Stimulated activated memory B cell treated with anti-CD40 and anti-IgM and Interleukin-4, amounts not matched to agents 10 μg/mL and 1 μg/mL and 100 μg/mL, for 72 hours (primary cell): ENCODE measurements at regions not wholly inside any gene's neighbourhood (a gene's known extent, or its start where the extent isn't known, plus 50 kb on each side); places are given as distances from the start of the nearest gene placed in this dataset.
"Not testable (repeated sequence)": the region's sequence is repeated elsewhere in the genome, so short reads cannot be mapped to it uniquely, and the experiment has no call there.

Source experiments
- ATAC-seq: fragments of 150-1000 bp; cut with Tn5 transposase; 2 replicates; pipeline ENCODE4 v1.10.0; 2021
- H3K27ac Mint-ChIP-seq: one replicate; pipeline ENCODE4 v1.8.0; 2022; ENCODE audit warnings: mild to moderate bottlenecking, mixed read lengths
- H3K27me3 Mint-ChIP-seq: one replicate; pipeline ENCODE4 v1.8.0; 2022; ENCODE audit warnings: mixed read lengths
- H3K36me3 Mint-ChIP-seq: one replicate; pipeline ENCODE4 v1.8.0; 2022; ENCODE audit warnings: mixed read lengths
- H3K4me1 Mint-ChIP-seq: one replicate; pipeline ENCODE4 v1.8.0; 2022; ENCODE audit warnings: mixed read lengths
- H3K4me3 Mint-ChIP-seq: one replicate; pipeline ENCODE4 v1.8.0; 2022; ENCODE audit warnings: mild to moderate bottlenecking, moderate library complexity, mixed read lengths
- H3K9me3 Mint-ChIP-seq: one replicate; pipeline ENCODE4 v1.8.0; 2022; ENCODE audit warnings: mixed read lengths

DNA sequence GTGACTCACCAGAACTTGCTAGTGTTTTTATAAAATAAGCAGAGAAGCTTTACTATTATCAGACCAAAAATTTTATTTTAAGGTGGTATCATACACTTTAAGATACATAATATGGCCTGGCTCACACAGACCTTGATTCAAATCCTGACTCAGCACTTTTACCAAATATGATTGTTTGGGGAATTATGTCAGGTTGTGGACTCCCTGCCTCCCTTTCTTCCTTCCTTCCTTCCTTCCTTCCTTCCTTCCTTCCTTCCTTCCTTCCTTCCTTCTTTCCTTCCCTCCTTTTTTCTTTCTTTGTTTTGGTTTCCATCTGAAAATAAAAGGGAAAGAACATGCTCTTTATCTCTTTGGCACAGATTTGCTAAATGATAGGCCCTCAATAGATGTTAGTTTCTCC is 186.0 kb upstream of the MMS22L start:
- H3K4me3 Mint-ChIP-seq = no peak overlapping the region
- H3K4me1 Mint-ChIP-seq = no peaks in the 10 kb centered on the region
- no peaks in the 10 kb centered on the region for H3K9me3 Mint-ChIP-seq
- H3K36me3 Mint-ChIP-seq = no peaks in the 10 kb centered on the region
- no peaks in the 10 kb centered on the region for H3K27me3 Mint-ChIP-seq
- no peak for ATAC-seq
- no peak overlapping the region for H3K27ac Mint-ChIP-seq

DNA sequence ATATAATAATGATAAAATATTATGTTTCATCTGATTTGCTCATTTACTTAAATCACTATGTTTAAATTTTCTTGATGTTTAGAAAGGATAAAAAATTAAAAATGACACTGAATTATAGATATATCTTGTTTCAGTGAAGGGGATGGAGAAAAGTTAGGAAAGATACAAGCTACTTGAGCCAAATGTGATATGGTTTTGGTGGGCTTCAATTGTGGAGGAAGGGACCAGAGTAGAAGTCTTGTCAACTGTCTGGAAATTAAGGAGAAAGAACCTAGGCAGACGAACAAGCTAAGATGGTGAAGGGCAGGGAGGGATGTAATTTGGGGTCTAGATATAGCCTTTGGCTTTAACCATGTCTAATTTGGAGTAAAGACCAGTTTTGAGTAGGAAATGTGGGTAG is 186.4 kb upstream of the MMS22L start:
- no peak overlapping the region for H3K4me3 Mint-ChIP-seq
- no peaks in the 10 kb centered on the region for H3K4me1 Mint-ChIP-seq
- H3K36me3 Mint-ChIP-seq = no peaks in the 10 kb centered on the region
- no peaks in the 10 kb centered on the region for H3K9me3 Mint-ChIP-seq
- ATAC-seq = no peak
- H3K27me3 Mint-ChIP-seq = no peaks in the 10 kb centered on the region
- no peak overlapping the region for H3K27ac Mint-ChIP-seq

DNA sequence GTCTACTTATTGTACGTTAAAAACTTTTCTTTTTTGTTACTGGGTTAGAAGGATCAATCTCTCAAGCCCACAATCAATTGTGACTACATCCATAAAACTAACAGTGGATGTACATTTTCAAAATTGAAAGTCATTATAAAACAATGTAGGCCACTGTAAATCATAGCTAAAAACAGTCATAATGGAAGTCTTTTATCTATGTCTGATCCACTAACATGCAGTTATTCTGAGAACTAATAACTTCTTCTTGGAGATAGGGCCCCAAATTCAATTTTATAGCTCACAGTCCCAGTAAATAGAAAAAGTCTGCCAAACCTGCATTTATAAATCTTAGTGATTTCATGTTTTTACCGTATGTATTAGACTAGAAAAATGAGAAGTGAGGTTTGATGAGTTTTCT is 187.3 kb upstream of the MMS22L start:
- no peak for ATAC-seq
- Mint-ChIP-seq H3K27ac (no peak overlapping the region), H3K4me1 (no peaks in the 10 kb centered on the region), H3K4me3 (no peak overlapping the region), H3K36me3 (no peaks in the 10 kb centered on the region), H3K9me3 (no peaks in the 10 kb centered on the region), H3K27me3 (no peaks in the 10 kb centered on the region)

DNA sequence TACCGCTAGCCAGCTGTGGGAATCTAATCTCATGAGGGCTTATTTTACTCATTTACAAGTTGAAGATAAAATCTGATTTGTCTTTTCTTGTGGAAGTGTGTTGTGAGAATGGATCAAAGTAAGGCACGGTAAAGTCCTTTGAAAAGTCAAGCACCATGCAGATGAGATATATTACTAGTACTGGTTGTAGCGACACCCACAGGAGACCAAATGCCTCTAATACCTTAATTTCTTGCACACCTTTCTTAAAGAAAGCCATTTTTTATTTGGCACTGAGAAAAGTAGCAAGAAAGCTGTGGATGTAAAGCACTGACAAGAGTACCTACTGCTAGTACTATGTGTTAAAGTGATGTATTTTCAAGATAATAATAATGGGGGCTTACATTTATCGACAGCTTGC is 191.0 kb upstream of the MMS22L start:
- Mint-ChIP-seq H3K4me3 (no peak overlapping the region), H3K27me3 (no peaks in the 10 kb centered on the region), H3K4me1 (no peaks in the 10 kb centered on the region), H3K36me3 (no peaks in the 10 kb centered on the region), H3K27ac (no peak overlapping the region), H3K9me3 (no peaks in the 10 kb centered on the region)
- ATAC-seq = no peak

- Mint-ChIP-seq H3K4me1 (no peaks in the 10 kb centered on the region), H3K27ac (no peak overlapping the region), H3K27me3 (no peaks in the 10 kb centered on the region), H3K9me3 (no peaks in the 10 kb centered on the region), H3K36me3 (no peaks in the 10 kb centered on the region), H3K4me3 (no peak overlapping the region)
- peak; percentile 80 for ATAC-seq
Measured at GRCh38 chr6:97497713-97498331, 214.8 kb upstream of the MMS22L start.

DNA sequence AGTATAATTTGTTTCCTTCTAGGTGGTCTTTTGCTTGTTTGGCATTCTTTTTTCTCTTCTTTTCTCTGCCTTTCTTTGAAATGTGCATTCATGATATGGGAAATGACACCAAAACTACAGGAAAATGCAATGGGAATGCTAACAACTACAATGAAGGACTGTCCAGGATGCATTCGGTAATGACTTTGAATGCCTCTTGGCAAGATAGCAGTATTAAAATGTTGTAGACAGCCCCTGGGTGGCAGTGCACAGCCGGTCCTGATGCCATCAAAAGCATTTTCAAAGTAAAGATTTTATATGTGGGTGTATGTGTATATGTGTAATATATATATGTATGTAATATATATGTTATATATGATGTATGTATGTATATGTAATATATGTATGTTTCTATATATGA is 218.8 kb upstream of the MMS22L start:
- Mint-ChIP-seq H3K4me1 (no peaks in the 10 kb centered on the region), H3K27ac (no peak overlapping the region), H3K36me3 (no peaks in the 10 kb centered on the region), H3K4me3 (no peak overlapping the region), H3K9me3 (no peaks in the 10 kb centered on the region), H3K27me3 (peaks cover 10% of the 10 kb centered on the region)
- no peak for ATAC-seq

DNA sequence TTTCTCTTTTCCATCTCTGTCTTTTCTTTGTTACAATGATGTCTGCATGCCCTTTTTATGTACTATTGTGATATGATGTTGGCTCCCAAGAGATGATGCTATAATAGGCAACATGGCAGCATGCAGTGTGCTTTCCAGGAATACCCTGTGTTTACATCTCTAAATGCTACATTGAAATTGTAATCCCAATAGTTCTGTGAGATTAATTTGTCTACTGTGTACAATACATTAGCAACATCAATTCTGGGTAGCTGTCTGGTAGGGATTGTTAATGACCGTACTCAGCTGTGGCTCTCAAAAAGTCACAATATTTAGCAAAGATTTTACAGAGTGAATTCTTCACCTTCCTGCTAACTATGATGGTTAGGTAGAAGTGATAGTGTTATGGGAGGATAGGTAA is 225.6 kb upstream of the MMS22L start:
- no peak for ATAC-seq
- Mint-ChIP-seq H3K36me3 (no peaks in the 10 kb centered on the region), H3K9me3 (no peaks in the 10 kb centered on the region), H3K27ac (no peak overlapping the region), H3K4me1 (no peaks in the 10 kb centered on the region), H3K4me3 (no peak overlapping the region), H3K27me3 (peaks cover 24% of the 10 kb centered on the region)

- ATAC-seq, H3K4me1 Mint-ChIP-seq, H3K4me3 Mint-ChIP-seq, H3K36me3 Mint-ChIP-seq, H3K27ac Mint-ChIP-seq: not testable (repeated sequence)
- H3K9me3 Mint-ChIP-seq = peaks cover 10% of the 10 kb centered on the region
- H3K27me3 Mint-ChIP-seq = peaks cover 30% of the 10 kb centered on the region
Measured at GRCh38 chr6:97513260-97513659, 230.2 kb upstream of the MMS22L start.

GRCh38 chr6:97524811-97525210 is 241.8 kb upstream of the MMS22L start:
- Mint-ChIP-seq H3K9me3 (peaks cover 1% of the 10 kb centered on the region), H3K4me3 (no peak overlapping the region), H3K27ac (no peak overlapping the region), H3K36me3 (no peaks in the 10 kb centered on the region), H3K27me3 (peaks cover 8% of the 10 kb centered on the region), H3K4me1 (no peaks in the 10 kb centered on the region)
- ATAC-seq = no peak

- H3K27ac Mint-ChIP-seq = no peak overlapping the region
- no peaks in the 10 kb centered on the region for H3K27me3 Mint-ChIP-seq
- H3K4me3 Mint-ChIP-seq = no peak overlapping the region
- no peaks in the 10 kb centered on the region for H3K4me1 Mint-ChIP-seq
- no peak for ATAC-seq
- no peaks in the 10 kb centered on the region for H3K36me3 Mint-ChIP-seq
- no peaks in the 10 kb centered on the region for H3K9me3 Mint-ChIP-seq
Measured at GRCh38 chr6:97535800-97536199, 252.8 kb upstream of the MMS22L start.

GRCh38 chr6:97548354-97548753 is 265.3 kb upstream of the MMS22L start:
- H3K27me3 Mint-ChIP-seq = no peaks in the 10 kb centered on the region
- H3K27ac Mint-ChIP-seq = no peak overlapping the region
- H3K4me3 Mint-ChIP-seq = no peak overlapping the region
- ATAC-seq = no peak
- H3K36me3 Mint-ChIP-seq = no peaks in the 10 kb centered on the region
- peaks cover 4% of the 10 kb centered on the region for H3K9me3 Mint-ChIP-seq
- no peaks in the 10 kb centered on the region for H3K4me1 Mint-ChIP-seq

DNA sequence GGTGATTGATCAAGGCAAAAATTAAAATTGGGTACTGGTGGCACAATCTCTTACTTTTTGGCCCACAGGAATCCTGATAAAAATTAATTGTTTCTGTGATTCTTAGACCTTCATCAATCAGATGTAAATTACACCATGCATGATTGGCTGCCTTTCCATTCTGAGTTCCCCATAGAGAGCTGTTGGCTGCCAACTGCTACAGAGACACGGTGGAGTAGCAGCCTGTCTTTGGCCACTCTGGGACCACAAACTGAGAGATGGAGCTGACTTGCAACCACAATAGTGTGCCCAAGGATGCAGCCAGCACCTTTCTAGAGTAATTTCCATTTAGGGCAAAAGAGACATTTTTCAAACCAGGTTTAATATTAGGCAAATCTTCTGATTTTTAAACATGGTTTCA is 274.3 kb upstream of the MMS22L start:
- no peaks in the 10 kb centered on the region for H3K27me3 Mint-ChIP-seq

GRCh38 chr6:97563529-97563928 is 280.5 kb upstream of the MMS22L start:
- ATAC-seq = no peak
- Mint-ChIP-seq H3K27me3 (no peaks in the 10 kb centered on the region), H3K4me3 (no peak overlapping the region), H3K27ac (no peak overlapping the region), H3K36me3 (no peaks in the 10 kb centered on the region), H3K9me3 (peaks cover 3% of the 10 kb centered on the region), H3K4me1 (no peaks in the 10 kb centered on the region)

More for the DNA sequence above, 274.3 kb upstream of the MMS22L start:
- no peaks in the 10 kb centered on the region for H3K4me1 Mint-ChIP-seq
- H3K4me3 Mint-ChIP-seq = no peak overlapping the region
- no peak for ATAC-seq
- no peaks in the 10 kb centered on the region for H3K36me3 Mint-ChIP-seq
- H3K27ac Mint-ChIP-seq = no peak overlapping the region
- peaks cover 3% of the 10 kb centered on the region for H3K9me3 Mint-ChIP-seq

GRCh38 chr6:97572943-97573342 is 289.9 kb upstream of the MMS22L start:
- Mint-ChIP-seq H3K4me1 (no peaks in the 10 kb centered on the region), H3K27ac (no peak overlapping the region), H3K4me3 (no peak overlapping the region), H3K9me3 (no peaks in the 10 kb centered on the region), H3K27me3 (no peaks in the 10 kb centered on the region), H3K36me3 (no peaks in the 10 kb centered on the region)
- ATAC-seq = no peak

- Mint-ChIP-seq H3K4me3 (no peak overlapping the region), H3K27ac (no peak overlapping the region), H3K27me3 (no peaks in the 10 kb centered on the region), H3K36me3 (no peaks in the 10 kb centered on the region), H3K9me3 (peaks cover 3% of the 10 kb centered on the region), H3K4me1 (no peaks in the 10 kb centered on the region)
- ATAC-seq = no peak
Measured at GRCh38 chr6:97586344-97586743, 303.3 kb upstream of the MMS22L start.

DNA sequence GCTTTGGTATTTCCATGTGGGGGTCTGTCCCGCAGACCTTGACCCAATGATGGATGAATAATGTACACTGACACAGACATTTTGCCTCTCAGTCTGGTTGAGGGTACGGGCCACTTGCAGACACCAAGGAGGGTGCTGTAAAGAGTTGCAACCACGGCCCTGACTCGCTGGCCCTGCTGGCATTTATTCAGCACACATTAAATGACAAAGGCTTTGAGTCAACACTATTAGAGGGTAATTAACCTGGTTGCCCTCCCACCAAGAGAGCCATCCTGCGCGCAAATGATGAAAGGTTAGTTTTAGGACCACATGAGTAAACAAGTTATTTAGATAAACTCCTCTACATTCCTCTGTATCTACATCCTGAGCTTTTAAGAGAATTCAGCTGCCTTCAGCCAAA is 308.9 kb upstream of the MMS22L start:
- Mint-ChIP-seq H3K27me3 (no peaks in the 10 kb centered on the region), H3K9me3 (peaks cover 3% of the 10 kb centered on the region), H3K4me3 (no peak overlapping the region), H3K27ac (no peak overlapping the region), H3K4me1 (no peaks in the 10 kb centered on the region), H3K36me3 (no peaks in the 10 kb centered on the region)
- ATAC-seq = no peak

- ATAC-seq = no peak
- no peaks in the 10 kb centered on the region for H3K36me3 Mint-ChIP-seq
- H3K4me1 Mint-ChIP-seq = no peaks in the 10 kb centered on the region
- H3K4me3 Mint-ChIP-seq = no peak overlapping the region
- H3K27ac Mint-ChIP-seq = no peak overlapping the region
- no peaks in the 10 kb centered on the region for H3K27me3 Mint-ChIP-seq
- H3K9me3 Mint-ChIP-seq = peaks cover 2% of the 10 kb centered on the region
Measured at GRCh38 chr6:97594844-97595243, 311.8 kb upstream of the MMS22L start.
